ENCODE measurements at regions not wholly inside any gene's neighbourhood (a gene's known extent, or its start where the extent isn't known, plus 50 kb on each side); places are given as distances from the start of the nearest gene placed in this dataset.

- CTCF ChIA-PET (ENCODE audit: unreplicated experiment) = no interaction called here
- H3K4me2 ChIP-seq (ENCODE audit: low read length) = no peak overlapping the region
- H3K9me2 ChIP-seq (ENCODE audit: insufficient read depth, low read length) = no peaks in the 10 kb centered on the region
- H3K9me3 ChIP-seq (ENCODE audit: low read length) = no peaks in the 10 kb centered on the region
- POLR2A ChIA-PET = no interaction called here
- no peaks in the 10 kb centered on the region for H3K79me2 ChIP-seq (ENCODE audit: insufficient read depth, low read depth, low read length)
- no peak overlapping the region for H3K4me3 ChIP-seq (ENCODE audit: low read depth, low read length, poor library complexity, severe bottlenecking)
- no peaks in the 10 kb centered on the region for H3K36me3 ChIP-seq (ENCODE audit: insufficient read depth, low read length)
- no peaks in the 10 kb centered on the region for H4K20me1 ChIP-seq (ENCODE audit: insufficient read depth, low read length)
- DNase-seq (ENCODE audit: low spot score) = no peak
- TF ChIP-seq CTCF (conservative IDR thresholded peaks at IDR 0.05; ENCODE audit: low read length) = no peak
- TF ChIP-seq EZH2phosphoT487 (IDR thresholded peaks at IDR 0.05; ENCODE audit: borderline replicate concordance, low read depth, low read length) = no peak
- no peak overlapping the region for H2AFZ ChIP-seq (ENCODE audit: low read length)
- no peaks in the 10 kb centered on the region for H3K4me1 ChIP-seq (ENCODE audit: insufficient read depth, low read length, poor library complexity, severe bottlenecking)
- no peak overlapping the region for H3K27ac ChIP-seq (ENCODE audit: low read depth, low read length, poor library complexity, severe bottlenecking)
- intact Hi-C loops (cut with micrococcal nuclease; ENCODE audit: unreplicated experiment) = no loop called here
- no TSS peak for BruUV-seq (replicated peaks)
Measured at GRCh38 chr18:40046596-40046995, 1908.4 kb upstream of the PIK3C3 start.

GRCh38 chr18:40041951-40042350 lies 1913.1 kb upstream of the PIK3C3 start:
- CTCF ChIA-PET (ENCODE audit: unreplicated experiment) = no interaction called here
- intact Hi-C loops (cut with micrococcal nuclease; ENCODE audit: unreplicated experiment) = no loop called here
- no peaks in the 10 kb centered on the region for H3K9me3 ChIP-seq (ENCODE audit: low read length)
- TF ChIP-seq EZH2phosphoT487 (IDR thresholded peaks at IDR 0.05; ENCODE audit: borderline replicate concordance, low read depth, low read length) (no peak), CTCF (conservative IDR thresholded peaks at IDR 0.05; ENCODE audit: low read length) (no peak)
- no peak overlapping the region for H3K4me3 ChIP-seq (ENCODE audit: low read depth, low read length, poor library complexity, severe bottlenecking)
- H3K9me2 ChIP-seq (ENCODE audit: insufficient read depth, low read length) = no peaks in the 10 kb centered on the region
- POLR2A ChIA-PET = interaction anchor here (0.6 to 0.7 kb wide), 2 partner anchors 119 to 170 kb away, joined by 3 read pairs; no protein-coding TSS in a partner anchor
- DNase-seq (ENCODE audit: low spot score) = no peak
- H3K36me3 ChIP-seq (ENCODE audit: insufficient read depth, low read length) = no peaks in the 10 kb centered on the region
- no peak overlapping the region for H2AFZ ChIP-seq (ENCODE audit: low read length)
- no peaks in the 10 kb centered on the region for H4K20me1 ChIP-seq (ENCODE audit: insufficient read depth, low read length)
- no peak overlapping the region for H3K27ac ChIP-seq (ENCODE audit: low read depth, low read length, poor library complexity, severe bottlenecking)
- BruUV-seq (replicated peaks) = no TSS peak
- no peak overlapping the region for H3K4me2 ChIP-seq (ENCODE audit: low read length)
- H3K79me2 ChIP-seq (ENCODE audit: insufficient read depth, low read depth, low read length) = no peaks in the 10 kb centered on the region
- H3K4me1 ChIP-seq (ENCODE audit: insufficient read depth, low read length, poor library complexity, severe bottlenecking) = no peaks in the 10 kb centered on the region

GRCh38 chr18:40040574-40040973 lies 1914.5 kb upstream of the PIK3C3 start:
- Histone ChIP-seq H3K27ac (ENCODE audit: low read depth, low read length, poor library complexity, severe bottlenecking) (no peak overlapping the region), H3K36me3 (ENCODE audit: insufficient read depth, low read length) (no peaks in the 10 kb centered on the region), H3K9me3 (ENCODE audit: low read length) (no peaks in the 10 kb centered on the region), H3K4me2 (ENCODE audit: low read length) (no peak overlapping the region), H4K20me1 (ENCODE audit: insufficient read depth, low read length) (no peaks in the 10 kb centered on the region), H3K79me2 (ENCODE audit: insufficient read depth, low read depth, low read length) (no peaks in the 10 kb centered on the region), H3K4me3 (ENCODE audit: low read depth, low read length, poor library complexity, severe bottlenecking) (no peak overlapping the region), H2AFZ (ENCODE audit: low read length) (no peak overlapping the region), H3K9me2 (ENCODE audit: insufficient read depth, low read length) (no peaks in the 10 kb centered on the region), H3K4me1 (ENCODE audit: insufficient read depth, low read length, poor library complexity, severe bottlenecking) (no peaks in the 10 kb centered on the region)
- intact Hi-C loops (cut with micrococcal nuclease; ENCODE audit: unreplicated experiment) = no loop called here
- POLR2A ChIA-PET = no interaction called here
- DNase-seq (ENCODE audit: low spot score) = no peak
- BruUV-seq (replicated peaks) = no TSS peak
- CTCF ChIA-PET (ENCODE audit: unreplicated experiment) = no interaction called here
- TF ChIP-seq EZH2phosphoT487 (IDR thresholded peaks at IDR 0.05; ENCODE audit: borderline replicate concordance, low read depth, low read length) (no peak), CTCF (conservative IDR thresholded peaks at IDR 0.05; ENCODE audit: low read length) (no peak)
